Urinary bladder (tissue), 3 donors: ENCODE measurements at regions not wholly inside any gene's neighbourhood (a gene's known extent, or its start where the extent isn't known, plus 50 kb on each side); places are given as distances from the start of the nearest gene placed in this dataset.

Experiments used
- DNase-seq: peaks from one replicate; pipeline ENCODE4 v3.0.0-alpha.2; 2015; ENCODE audit errors: extremely low spot score
- H3K27ac ChIP-seq: one replicate; pipeline ENCODE4 v1.5.1; 2013; ENCODE audit warnings: low read depth, mild to moderate bottlenecking, moderate library complexity
- H3K36me3 ChIP-seq: one replicate; pipeline ENCODE4 v1.6.1; 2013; ENCODE audit warnings: mild to moderate bottlenecking, moderate library complexity; ENCODE audit not compliant: insufficient read depth
- H3K4me1 ChIP-seq: one replicate; pipeline ENCODE4 v1.6.1; 2013; ENCODE audit warnings: mild to moderate bottlenecking, moderate library complexity; ENCODE audit not compliant: insufficient read depth
- H3K4me3 ChIP-seq: one replicate; pipeline ENCODE4 v1.5.1; 2013; ENCODE audit warnings: low read depth, low read length
- WGBS: extraction: QIAGEN DNeasy Blood & Tissue Kit; methylation state at CpG from one replicate; pipeline ENCODE4 v1.1.7; 2013; 5-methylcytosine and 5-hydroxymethylcytosine counted together
- donor health status: healthy with polysubstance abuse.
- donor health status: healthy.

GRCh38 chr13:28566283-28566682 is 71.4 kb upstream of the FLT1 start:
- no peak for DNase-seq
- Histone ChIP-seq H3K4me3 (no peak overlapping the region), H3K4me1 (no peaks in the 10 kb centered on the region), H3K27ac (no peak overlapping the region), H3K36me3 (no peaks in the 10 kb centered on the region)
- 83% methylated on average over 3 of the region's 3 CpGs for WGBS

GRCh38 chr13:28564030-28564429 is 69.1 kb upstream of the FLT1 start:
- H3K27ac ChIP-seq, result no peak overlapping the region
- no peak for DNase-seq

GRCh38 chr13:28563609-28564008 is 68.7 kb upstream of the FLT1 start:
- Histone ChIP-seq H3K4me1 (no peaks in the 10 kb centered on the region), H3K4me3 (no peak overlapping the region), H3K27ac (no peak overlapping the region), H3K36me3 (no peaks in the 10 kb centered on the region)
- WGBS, result 91% methylated on average over 5 of the region's 5 CpGs
- DNase-seq, result no peak

More at GRCh38 chr13:28564030-28564429, 69.1 kb upstream of the FLT1 start:
- Histone ChIP-seq H3K4me3 (no peak overlapping the region), H3K4me1 (no peaks in the 10 kb centered on the region), H3K36me3 (no peaks in the 10 kb centered on the region)
- 84% methylated on average over 10 of the region's 10 CpGs for WGBS

DNA sequence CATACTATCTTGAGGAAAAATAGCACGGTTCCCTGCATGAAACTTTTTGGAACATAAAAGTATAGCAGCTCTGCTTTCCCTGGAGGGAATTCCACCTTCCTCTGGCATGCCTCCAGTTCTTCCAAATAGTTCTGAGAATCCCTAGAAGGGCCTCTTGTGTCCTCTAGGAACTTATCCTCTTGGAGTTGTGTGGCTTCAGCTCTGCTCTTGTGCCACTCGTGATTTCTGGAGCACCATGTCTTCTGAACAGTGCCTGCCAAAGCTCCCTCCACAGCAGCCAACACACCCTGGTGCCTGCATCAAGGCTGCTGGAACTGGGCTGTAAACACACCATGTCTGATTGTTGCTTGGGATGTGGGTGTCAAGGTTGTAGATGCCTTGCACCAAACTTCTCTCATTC is 65.7 kb upstream of the FLT1 start:
- no peaks in the 10 kb centered on the region for H3K36me3 ChIP-seq
- DNase-seq, result no peak
- no peak overlapping the region for H3K27ac ChIP-seq
- H3K4me1 ChIP-seq, result no peaks in the 10 kb centered on the region
- no peak overlapping the region for H3K4me3 ChIP-seq
- WGBS, result 62% methylated on average over 2 of the region's 2 CpGs

- H3K4me3 ChIP-seq, result no peak overlapping the region
- 93% methylated on average over 8 of the region's 8 CpGs for WGBS
Measured at GRCh38 chr13:28559636-28560259, 64.8 kb upstream of the FLT1 start.

DNA sequence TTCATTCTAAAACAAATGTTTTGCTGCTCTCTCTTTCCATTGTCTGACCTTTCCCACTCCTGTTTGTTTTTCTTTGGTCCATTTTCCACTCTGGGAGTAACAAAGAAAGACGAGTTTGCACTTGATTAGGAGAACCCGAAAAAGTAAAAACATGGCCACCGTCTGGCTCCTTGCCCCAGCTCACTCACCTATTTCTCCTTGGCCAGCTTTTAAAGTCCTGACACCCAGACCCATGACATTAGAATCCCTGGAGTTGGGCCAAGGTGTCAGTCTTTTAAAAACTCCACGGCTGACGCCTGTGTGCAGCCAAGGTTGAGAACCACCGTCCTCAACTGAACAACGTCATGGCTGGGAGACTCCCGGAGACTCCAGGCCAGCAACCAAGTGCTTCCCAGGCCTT is 63.6 kb upstream of the FLT1 start:
- no peak for DNase-seq
- Histone ChIP-seq H3K4me1 (no peaks in the 10 kb centered on the region), H3K4me3 (no peak overlapping the region), H3K27ac (no peak overlapping the region), H3K36me3 (no peaks in the 10 kb centered on the region)
- WGBS, result 58% methylated on average over 8 of the region's 8 CpGs

More at GRCh38 chr13:28559636-28560259, 64.8 kb upstream of the FLT1 start:
- DNase-seq, result no peak
- H3K36me3 ChIP-seq, result no peaks in the 10 kb centered on the region
- no peaks in the 10 kb centered on the region for H3K4me1 ChIP-seq
- H3K27ac ChIP-seq, result no peak overlapping the region

DNA sequence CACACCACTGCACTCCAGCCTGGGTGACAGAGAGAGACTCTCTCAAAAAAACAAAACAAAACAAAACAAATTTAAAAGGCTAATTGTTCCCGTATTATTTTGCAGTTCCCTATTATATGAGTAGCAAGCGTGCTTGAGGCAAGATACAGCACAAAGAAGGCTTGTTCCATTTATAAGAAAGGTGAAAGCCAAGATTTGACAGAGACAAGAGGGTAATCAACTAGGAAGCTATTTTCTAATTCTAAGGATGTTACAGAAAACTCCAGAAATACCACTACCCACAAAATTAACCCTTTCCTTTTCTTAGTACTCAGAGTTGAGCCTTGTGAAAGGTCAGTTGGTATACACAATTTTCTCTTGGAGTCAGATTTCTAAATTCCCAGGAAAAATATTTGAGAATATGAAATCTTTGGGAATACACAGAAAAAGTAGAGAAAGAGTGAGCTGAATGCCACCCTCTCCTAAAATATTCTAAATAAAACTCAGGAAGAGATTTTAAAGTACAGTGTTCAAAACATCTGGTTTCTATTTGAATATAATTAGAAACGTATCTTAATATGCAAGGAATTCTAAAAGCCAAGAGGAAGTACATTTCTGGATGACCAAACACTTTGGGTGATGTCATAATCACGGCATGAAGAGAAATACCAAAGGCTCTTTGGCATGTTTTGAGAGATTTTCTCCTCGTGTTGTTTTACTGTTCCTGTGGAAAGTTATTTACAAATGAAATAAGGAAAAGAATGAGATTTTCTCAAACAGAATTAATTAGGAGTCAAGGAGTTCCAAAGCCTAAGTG is 63.0 kb upstream of the FLT1 start:
- Histone ChIP-seq H3K4me1 (no peaks in the 10 kb centered on the region), H3K36me3 (no peaks in the 10 kb centered on the region), H3K4me3 (no peak overlapping the region), H3K27ac (no peak overlapping the region)
- WGBS, result 36% methylated on average over 5 of the region's 5 CpGs
- no peak for DNase-seq

DNA sequence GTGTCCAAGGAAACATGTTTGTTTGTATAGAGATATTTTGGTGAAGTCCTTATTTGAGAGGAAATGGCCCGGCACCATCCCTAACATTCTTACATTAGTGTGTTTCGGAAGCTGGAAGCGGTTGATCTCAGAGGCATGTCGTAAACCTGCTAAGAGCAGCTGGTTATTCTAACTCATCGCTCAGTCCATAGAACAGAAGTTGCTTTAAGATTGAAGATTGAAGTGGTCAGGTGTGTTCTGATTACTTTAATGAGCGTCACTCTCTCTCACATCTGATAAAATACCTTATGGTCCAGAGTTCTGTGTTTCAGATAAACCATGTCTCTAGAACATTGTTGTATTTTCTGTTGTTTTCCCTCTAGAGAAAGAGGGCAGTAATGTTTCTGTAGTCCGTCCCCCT is 60.2 kb upstream of the FLT1 start:
- Histone ChIP-seq H3K4me1 (no peaks in the 10 kb centered on the region), H3K27ac (no peak overlapping the region), H3K36me3 (no peaks in the 10 kb centered on the region), H3K4me3 (no peak overlapping the region)
- DNase-seq, result no peak
- 34% methylated on average over 7 of the region's 7 CpGs for WGBS

DNA sequence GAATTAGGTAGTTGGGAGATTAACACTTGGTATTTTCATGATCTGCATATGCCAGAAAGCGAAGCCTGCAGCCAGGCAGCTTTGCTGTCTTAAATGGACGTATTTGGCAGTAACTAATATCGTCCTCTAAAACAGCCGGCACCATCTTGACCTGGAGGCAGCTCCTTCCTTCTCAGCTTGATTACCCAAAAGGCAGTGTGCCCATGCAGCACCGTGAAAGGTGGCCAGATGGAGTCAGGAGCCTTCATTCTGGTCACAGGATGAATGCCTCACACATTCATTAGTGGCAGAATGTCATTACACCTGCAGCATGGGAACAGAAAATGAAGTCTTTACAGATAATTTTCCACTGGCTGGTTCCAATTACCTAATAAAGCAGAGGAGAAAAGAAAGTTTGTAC is 59.0 kb upstream of the FLT1 start:
- no peak for DNase-seq
- Histone ChIP-seq H3K4me3 (no peak overlapping the region), H3K36me3 (no peaks in the 10 kb centered on the region), H3K27ac (no peak overlapping the region), H3K4me1 (no peaks in the 10 kb centered on the region)
- WGBS, result 78% methylated on average over 5 of the region's 5 CpGs

DNA sequence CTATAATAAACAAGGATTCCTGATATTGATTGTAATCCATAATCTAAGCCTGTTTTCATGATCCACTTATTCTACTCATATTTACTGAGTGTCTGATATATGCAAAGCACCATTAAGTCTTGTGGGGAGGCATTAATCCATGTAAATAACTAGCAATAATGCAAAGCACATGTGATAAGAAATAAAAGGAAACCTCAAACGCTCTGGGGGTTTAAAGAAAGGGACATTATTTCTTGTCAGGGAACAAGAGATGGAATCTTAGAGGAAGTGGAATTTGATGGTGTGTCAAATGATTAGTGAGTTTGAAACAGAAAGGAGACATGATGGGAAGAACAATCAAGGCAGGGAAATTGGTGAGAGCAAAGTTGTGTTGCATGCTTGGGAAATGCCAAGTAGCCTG is 57.4 kb upstream of the FLT1 start:
- no peak overlapping the region for H3K4me3 ChIP-seq
- DNase-seq, result no peak
- WGBS, result 27% methylated on average over 1 of the region's 1 CpG
- no peaks in the 10 kb centered on the region for H3K36me3 ChIP-seq
- no peaks in the 10 kb centered on the region for H3K4me1 ChIP-seq
- H3K27ac ChIP-seq, result no peak overlapping the region

DNA sequence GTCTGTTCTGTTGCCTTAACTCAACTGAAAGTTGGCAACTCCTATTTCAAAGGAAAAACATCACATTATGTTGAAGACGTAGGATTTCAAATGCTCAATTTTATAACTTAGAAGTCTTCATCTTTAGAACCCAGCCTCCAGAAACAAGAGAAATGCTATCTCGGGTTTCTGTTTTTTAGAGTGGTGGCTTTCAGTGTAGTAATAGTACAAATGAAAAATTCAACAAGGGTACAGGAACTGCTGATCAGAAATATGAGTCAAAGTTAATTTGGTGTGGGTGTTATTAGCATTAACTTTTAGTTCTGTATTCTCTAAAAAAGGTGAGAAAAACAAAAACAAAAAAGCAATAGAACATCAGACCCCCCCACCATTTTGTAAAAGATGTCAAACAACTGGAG is 56.6 kb upstream of the FLT1 start:
- Histone ChIP-seq H3K4me1 (no peaks in the 10 kb centered on the region), H3K36me3 (no peaks in the 10 kb centered on the region), H3K27ac (no peak overlapping the region), H3K4me3 (no peak overlapping the region)
- 74% methylated on average over 2 of the region's 2 CpGs for WGBS
- no peak for DNase-seq

- no peak for DNase-seq
- H3K4me3 ChIP-seq, result no peak overlapping the region
- WGBS, result 76% methylated on average over 7 of the region's 7 CpGs
- no peak overlapping the region for H3K27ac ChIP-seq
- H3K4me1 ChIP-seq, result no peaks in the 10 kb centered on the region
- H3K36me3 ChIP-seq, result no peaks in the 10 kb centered on the region
Measured at GRCh38 chr13:28550721-28551497, 56.0 kb upstream of the FLT1 start.

DNA sequence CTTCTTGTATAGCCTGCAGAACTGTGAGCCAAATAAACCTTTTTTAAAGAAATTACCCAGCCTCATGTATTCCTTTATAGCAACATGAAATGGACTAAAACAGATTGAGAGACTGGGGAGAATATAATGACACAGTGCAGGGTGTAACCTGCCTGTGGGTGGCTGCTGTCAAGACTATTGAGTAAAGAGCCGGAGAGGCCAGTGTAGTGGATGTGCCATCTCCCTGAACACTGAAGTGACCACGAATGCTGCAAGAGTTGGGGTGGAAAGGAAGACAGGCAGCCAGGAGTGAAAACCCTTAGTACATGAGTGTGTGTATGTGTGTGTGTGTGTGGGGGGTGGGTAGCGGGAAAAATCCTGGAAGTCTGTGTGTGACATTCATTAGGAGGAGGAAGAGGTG is 55.2 kb upstream of the FLT1 start:
- Histone ChIP-seq H3K36me3 (no peaks in the 10 kb centered on the region), H3K4me3 (no peak overlapping the region), H3K4me1 (no peaks in the 10 kb centered on the region), H3K27ac (no peak overlapping the region)
- 86% methylated on average over 3 of the region's 3 CpGs for WGBS
- no peak for DNase-seq

- Histone ChIP-seq H3K27ac (no peak overlapping the region), H3K36me3 (no peaks in the 10 kb centered on the region), H3K4me1 (no peaks in the 10 kb centered on the region), H3K4me3 (no peak overlapping the region)
- 29% methylated on average over 2 of the region's 2 CpGs for WGBS
- no peak for DNase-seq
Measured at GRCh38 chr13:28548872-28549271, 53.9 kb upstream of the FLT1 start.
